ENCODE measurements at regions not wholly inside any gene's neighbourhood (a gene's known extent, or its start where the extent isn't known, plus 50 kb on each side); places are given as distances from the start of the nearest gene placed in this dataset.

GRCh38 chr4:120155287-120155686 is 88.6 kb upstream of the MAD2L1 start:
- no peak overlapping the region for H3K4me3 ChIP-seq (replicated peaks; ENCODE audit: low read depth, low read length)
- DNase-seq (ENCODE audit: extremely low read depth, low read depth): no peak
- TF ChIP-seq, protein P1, sequence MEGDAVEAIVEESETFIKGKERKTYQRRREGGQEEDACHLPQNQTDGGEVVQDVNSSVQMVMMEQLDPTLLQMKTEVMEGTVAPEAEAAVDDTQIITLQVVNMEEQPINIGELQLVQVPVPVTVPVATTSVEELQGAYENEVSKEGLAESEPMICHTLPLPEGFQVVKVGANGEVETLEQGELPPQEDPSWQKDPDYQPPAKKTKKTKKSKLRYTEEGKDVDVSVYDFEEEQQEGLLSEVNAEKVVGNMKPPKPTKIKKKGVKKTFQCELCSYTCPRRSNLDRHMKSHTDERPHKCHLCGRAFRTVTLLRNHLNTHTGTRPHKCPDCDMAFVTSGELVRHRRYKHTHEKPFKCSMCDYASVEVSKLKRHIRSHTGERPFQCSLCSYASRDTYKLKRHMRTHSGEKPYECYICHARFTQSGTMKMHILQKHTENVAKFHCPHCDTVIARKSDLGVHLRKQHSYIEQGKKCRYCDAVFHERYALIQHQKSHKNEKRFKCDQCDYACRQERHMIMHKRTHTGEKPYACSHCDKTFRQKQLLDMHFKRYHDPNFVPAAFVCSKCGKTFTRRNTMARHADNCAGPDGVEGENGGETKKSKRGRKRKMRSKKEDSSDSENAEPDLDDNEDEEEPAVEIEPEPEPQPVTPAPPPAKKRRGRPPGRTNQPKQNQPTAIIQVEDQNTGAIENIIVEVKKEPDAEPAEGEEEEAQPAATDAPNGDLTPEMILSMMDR (IDR thresholded peaks at IDR 0.05; ENCODE audit: low read depth, low read length, missing control alignments): no peak

DNA sequence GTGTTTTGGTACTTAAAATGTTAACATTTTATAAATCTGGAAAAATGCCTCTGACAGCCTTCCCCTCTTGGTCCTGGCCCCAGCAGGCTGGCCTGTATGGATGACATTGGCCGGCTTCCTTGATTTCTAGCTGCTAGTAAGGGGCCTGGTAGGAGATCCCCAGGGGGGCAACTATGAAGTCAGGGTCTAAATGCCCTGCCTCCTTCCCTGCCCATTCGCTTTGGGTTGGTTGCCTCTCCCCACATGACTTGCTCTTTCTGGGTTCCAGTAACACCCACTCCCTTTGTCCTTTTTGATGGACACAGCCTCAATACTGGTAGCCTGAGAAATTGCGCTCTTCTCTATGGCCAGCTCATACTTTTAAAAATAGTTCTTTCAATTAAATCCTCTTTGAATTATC is 78.0 kb upstream of the MAD2L1 start:
- DNase-seq (ENCODE audit: extremely low read depth, low read depth): no peak
- TF ChIP-seq, protein P1 (IDR thresholded peaks at IDR 0.05; ENCODE audit: low read depth, low read length, missing control alignments): no peak

GRCh38 chr4:120144041-120144440 is 77.4 kb upstream of the MAD2L1 start:
- DNase-seq (ENCODE audit: extremely low read depth, low read depth): no peak
- no peak overlapping the region for H3K4me3 ChIP-seq (replicated peaks; ENCODE audit: low read depth, low read length)
- TF ChIP-seq, protein P1 (IDR thresholded peaks at IDR 0.05; ENCODE audit: low read depth, low read length, missing control alignments): no peak

More for the DNA sequence above, 78.0 kb upstream of the MAD2L1 start:
- no peak overlapping the region for H3K4me3 ChIP-seq (replicated peaks; ENCODE audit: low read depth, low read length)

DNA sequence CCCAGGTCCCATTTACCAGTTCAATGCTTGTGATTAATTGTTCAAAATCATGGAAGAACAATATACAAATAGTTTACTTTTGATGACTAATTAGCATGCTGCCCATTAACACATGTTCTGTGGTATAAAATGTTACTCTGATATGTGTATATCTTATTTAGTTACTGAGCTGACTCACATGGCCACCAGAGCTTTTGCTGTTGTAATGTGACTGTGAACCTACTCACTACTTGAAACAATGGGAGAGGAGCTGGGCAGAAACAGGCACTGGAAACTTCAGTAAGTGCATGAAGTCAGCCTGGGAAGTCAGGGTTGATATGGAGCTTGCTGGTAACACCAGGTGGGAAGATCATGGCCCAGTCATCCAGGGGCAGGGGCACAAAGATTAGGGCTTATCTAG is 72.7 kb upstream of the MAD2L1 start:
- no peak for DNase-seq (ENCODE audit: extremely low read depth, low read depth)
- no peak overlapping the region for H3K4me3 ChIP-seq (replicated peaks; ENCODE audit: low read depth, low read length)
- TF ChIP-seq, protein P1 (IDR thresholded peaks at IDR 0.05; ENCODE audit: low read depth, low read length, missing control alignments): no peak

GRCh38 chr4:120132935-120133334 is 66.3 kb upstream of the MAD2L1 start:
- no peak overlapping the region for H3K4me3 ChIP-seq (replicated peaks; ENCODE audit: low read depth, low read length)
- TF ChIP-seq, protein P1 (IDR thresholded peaks at IDR 0.05; ENCODE audit: low read depth, low read length, missing control alignments): no peak
- DNase-seq (ENCODE audit: extremely low read depth, low read depth): no peak

GRCh38 chr4:120130786-120131185 is 64.1 kb upstream of the MAD2L1 start:
- no peak for DNase-seq (ENCODE audit: extremely low read depth, low read depth)
- TF ChIP-seq, protein P1 (IDR thresholded peaks at IDR 0.05; ENCODE audit: low read depth, low read length, missing control alignments): no peak
- H3K4me3 ChIP-seq (replicated peaks; ENCODE audit: low read depth, low read length): no peak overlapping the region
